HEK293 (cell line): ENCODE measurements at regions not wholly inside any gene's neighbourhood (a gene's known extent, or its start where the extent isn't known, plus 50 kb on each side); places are given as distances from the start of the nearest gene placed in this dataset.
A peak's percentile ranks its signal among the peaks of the same experiment; 100 is the strongest.

ENCODE experiments used
- CTCF ChIA-PET: fragments of 350-600 bp; formaldehyde crosslinking; extraction: SDS; loops from one replicate; lab custom pipeline; 2021; ENCODE audit warnings: antibody characterized with exemption; lab: Yijun Ruan, JAX
- POLR2A ChIA-PET: fragments of 300-600 bp; formaldehyde crosslinking; extraction: SDS; loops from one replicate; lab custom pipeline; 2020; ENCODE audit warnings: antibody characterized with exemption, inconsistent platforms; lab: Yijun Ruan, JAX
- H3K27ac ChIP-seq: fragments of 200-500 bp; sonication (Bioruptor generic); 2 replicates; pipeline ENCODE4 v1.5.1; 2014; ENCODE audit warnings: low read depth, low read length, control low read depth, inconsistent platforms; ENCODE audit errors: extremely low read depth
- H3K36me3 ChIP-seq, 2 experiments: fragments of 200-500 bp in 1 of 2; sonication (Bioruptor generic) in 1 of 2; 1 replicate in 1 of 2; 2 replicates in 1 of 2; pipeline ENCODE4 v1.5.1; 2014 to 2017; ENCODE audit warnings: inconsistent platforms in 2 of 2, low read length in 2 of 2; ENCODE audit not compliant: control insufficient read depth in 2 of 2, insufficient read depth in 1 of 2
- H3K4me1 ChIP-seq: fragments of 200-500 bp; sonication (Bioruptor generic); 2 replicates; pipeline ENCODE4 v1.5.1; 2014; ENCODE audit warnings: mild to moderate bottlenecking, low read length, inconsistent platforms; ENCODE audit not compliant: control insufficient read depth, insufficient read depth
- H3K4me3 ChIP-seq: 2 replicates; pipeline ENCODE4 v1.5.1; 2011; ENCODE audit warnings: low read depth, mild to moderate bottlenecking, control low read depth, low read length, moderate library complexity
- H3K9me3 ChIP-seq: fragments of 200-500 bp; sonication (Bioruptor generic); 2 replicates; pipeline ENCODE4 v1.5.1; 2014; ENCODE audit warnings: low read depth, low read length, inconsistent platforms; ENCODE audit not compliant: control insufficient read depth, insufficient read depth
- HOXA7 ChIP-seq: sonication (generic); formaldehyde crosslinking; IDR thresholded peaks from 2 replicates; pipeline ENCODE4 v1.8.1; 2022; ENCODE audit warnings: missing genetic modification reagents, borderline replicate concordance
- MEIS1 ChIP-seq: sonication (generic); formaldehyde crosslinking; IDR thresholded peaks from 2 replicates; pipeline ENCODE4 v1.8.1; 2022; ENCODE audit warnings: missing genetic modification reagents, mild to moderate bottlenecking, borderline replicate concordance
- SCRT1 ChIP-seq: fragments of 450-650 bp; formaldehyde crosslinking; IDR thresholded peaks from 2 replicates; pipeline ENCODE4 v1.5.1; 2016; ENCODE audit warnings: missing biosample characterization, missing genetic modification characterization, borderline replicate concordance
- ZBTB8A ChIP-seq: fragments of 450-650 bp; formaldehyde crosslinking; IDR thresholded peaks from 2 replicates; pipeline ENCODE4 v1.5.1; 2016; ENCODE audit warnings: missing biosample characterization, missing genetic modification characterization
- ZIC2 ChIP-seq: fragments of 450-650 bp; formaldehyde crosslinking; IDR thresholded peaks from 2 replicates; pipeline ENCODE4 v1.5.1; 2016; ENCODE audit warnings: missing biosample characterization, missing genetic modification characterization
- ZNF155 ChIP-seq: fragments of 450-650 bp; formaldehyde crosslinking; IDR thresholded peaks from 2 replicates; pipeline ENCODE4 v1.5.1; 2016; ENCODE audit warnings: missing biosample characterization, missing genetic modification characterization
- ZNF266 ChIP-seq: fragments of 450-650 bp; formaldehyde crosslinking; IDR thresholded peaks from 2 replicates; pipeline ENCODE4 v1.5.1; 2016; ENCODE audit warnings: missing biosample characterization, missing genetic modification characterization, low read depth
- ZNF280D ChIP-seq: fragments of 450-650 bp; formaldehyde crosslinking; IDR thresholded peaks from 2 replicates; pipeline ENCODE4 v1.5.1; 2016; ENCODE audit warnings: missing biosample characterization, missing genetic modification characterization
- ZNF362 ChIP-seq: fragments of 450-650 bp; formaldehyde crosslinking; IDR thresholded peaks from 2 replicates; pipeline ENCODE4 v1.5.1; 2016; ENCODE audit warnings: missing biosample characterization, missing genetic modification characterization
- ZNF394 ChIP-seq: fragments of 450-650 bp; formaldehyde crosslinking; IDR thresholded peaks from 2 replicates; pipeline ENCODE4 v1.5.1; 2016; ENCODE audit warnings: missing biosample characterization, missing genetic modification characterization, mild to moderate bottlenecking, moderate library complexity, borderline replicate concordance
- ZNF433 ChIP-seq: fragments of 450-650 bp; formaldehyde crosslinking; IDR thresholded peaks from 2 replicates; pipeline ENCODE4 v1.5.1; 2016; ENCODE audit warnings: missing biosample characterization, missing genetic modification characterization, low read depth
- ZNF501 ChIP-seq: fragments of 450-650 bp; formaldehyde crosslinking; IDR thresholded peaks from 2 replicates; pipeline ENCODE4 v1.5.1; 2016; ENCODE audit warnings: missing biosample characterization, missing genetic modification characterization
- ZNF549 ChIP-seq: fragments of 450-650 bp; IDR thresholded peaks from 2 replicates; pipeline ENCODE4 v1.5.1; 2018; ENCODE audit warnings: missing biosample characterization, missing genetic modification characterization, mild to moderate bottlenecking, inconsistent platforms, moderate library complexity
- ZNF654 ChIP-seq: fragments of 450-650 bp; formaldehyde crosslinking; IDR thresholded peaks from 2 replicates; pipeline ENCODE4 v1.5.1; 2016; ENCODE audit warnings: low read depth, missing biosample characterization, missing genetic modification characterization
- ZNF658 ChIP-seq: fragments of 450-650 bp; formaldehyde crosslinking; IDR thresholded peaks from 2 replicates; pipeline ENCODE4; 2016; ENCODE audit warnings: missing biosample characterization, missing genetic modification characterization
- ZNF747 ChIP-seq: fragments of 450-650 bp; formaldehyde crosslinking; IDR thresholded peaks from 2 replicates; pipeline ENCODE4 v1.5.1; 2016; ENCODE audit warnings: missing biosample characterization, missing genetic modification characterization
- ZNF776 ChIP-seq: fragments of 450-650 bp; formaldehyde crosslinking; IDR thresholded peaks from 2 replicates; pipeline ENCODE4 v1.5.0; 2017; ENCODE audit warnings: missing biosample characterization, missing genetic modification characterization, borderline replicate concordance
- ZNF777 ChIP-seq: fragments of 450-650 bp; formaldehyde crosslinking; IDR thresholded peaks from 2 replicates; pipeline ENCODE4 v1.5.1; 2017; ENCODE audit warnings: missing biosample characterization, missing genetic modification characterization, borderline replicate concordance
- ZSCAN23 ChIP-seq: fragments of 450-650 bp; formaldehyde crosslinking; IDR thresholded peaks from 2 replicates; pipeline ENCODE4 v1.5.1; 2016; ENCODE audit warnings: missing biosample characterization, missing genetic modification characterization
- TF ChIP-seq, protein P1 (sequence below): fragments of 450-650 bp; formaldehyde crosslinking; IDR thresholded peaks from 2 replicates; pipeline ENCODE4 v1.5.1; 2016; ENCODE audit warnings: missing biosample characterization, missing genetic modification characterization
- TF ChIP-seq, protein P2 (sequence below): IDR thresholded peaks from 2 replicates; pipeline ENCODE4 v1.6.1; 2011; ENCODE audit warnings: mild to moderate bottlenecking, low read depth, low read length, borderline replicate concordance

DNA sequence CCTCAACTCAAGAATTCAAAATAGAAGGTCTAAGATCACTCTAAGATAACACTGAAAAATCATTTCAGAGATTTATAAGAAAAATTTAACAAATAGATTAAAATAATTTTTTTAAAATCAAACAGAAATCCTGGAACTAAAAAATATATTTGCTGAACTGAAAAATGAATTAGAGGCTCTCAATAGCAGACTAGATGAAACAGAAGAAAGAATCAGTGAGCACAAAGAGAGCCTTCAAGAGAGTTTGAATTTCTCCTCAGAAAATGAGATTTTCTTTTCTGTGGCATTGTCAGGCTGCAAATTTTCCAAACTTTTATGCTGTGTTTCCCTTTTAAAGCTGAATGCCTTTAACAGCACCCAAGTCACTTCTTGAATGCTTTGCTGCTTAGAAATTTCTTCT, 335.0 kb upstream of the SLC7A11 start:
- no peaks in the 10 kb centered on the region for H3K4me1 ChIP-seq
- no peak overlapping the region for H3K27ac ChIP-seq
- POLR2A ChIA-PET = no interaction called here
- H3K4me3 ChIP-seq = no peak overlapping the region
- CTCF ChIA-PET = interaction anchor here (0.6 to 3.0 kb wide), 12 partner anchors 8 to 757 kb away, joined by 3 to 15 read pairs (median 3); no protein-coding TSS in a partner anchor
- H3K36me3 ChIP-seq = no peaks in the 10 kb centered on the region
- no peaks in the 10 kb centered on the region for H3K9me3 ChIP-seq
- no peak for TF ChIP-seq ZNF776 (tag by site-specific recombination)
- TF ChIP-seq MEIS1 (CRISPR knock-in tag) = no peak
- TF ChIP-seq ZNF658 (tag by site-specific recombination) = no peak
- TF ChIP-seq ZNF266 (tag by site-specific recombination) = no peak
- TF ChIP-seq HOXA7 = no peak
- TF ChIP-seq ZNF747 (tag by site-specific recombination) = no peak
- no peak for TF ChIP-seq ZSCAN23
- TF ChIP-seq SCRT1 = no peak
- TF ChIP-seq ZNF777 (tag by site-specific recombination) = no peak
- no peak for TF ChIP-seq ZIC2
- TF ChIP-seq, protein P1, sequence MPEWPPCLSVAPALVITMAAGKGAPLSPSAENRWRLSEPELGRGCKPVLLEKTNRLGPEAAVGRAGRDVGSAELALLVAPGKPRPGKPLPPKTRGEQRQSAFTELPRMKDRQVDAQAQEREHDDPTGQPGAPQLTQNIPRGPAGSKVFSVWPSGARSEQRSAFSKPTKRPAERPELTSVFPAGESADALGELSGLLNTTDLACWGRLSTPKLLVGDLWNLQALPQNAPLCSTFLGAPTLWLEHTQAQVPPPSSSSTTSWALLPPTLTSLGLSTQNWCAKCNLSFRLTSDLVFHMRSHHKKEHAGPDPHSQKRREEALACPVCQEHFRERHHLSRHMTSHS (tag by site-specific recombination) = no peak
- TF ChIP-seq ZNF549 (tag by site-specific recombination) = no peak
- no peak for TF ChIP-seq ZNF394 (tag by site-specific recombination)

- no peak overlapping the region for H3K4me3 ChIP-seq
- no peaks in the 10 kb centered on the region for H3K4me1 ChIP-seq
- H3K27ac ChIP-seq = no peak overlapping the region
- TF ChIP-seq ZNF155 (no peak), ZNF654 (tag by site-specific recombination) (peak; percentile 73)
- H3K9me3 ChIP-seq = no peaks in the 10 kb centered on the region
- H3K36me3 ChIP-seq = no peaks in the 10 kb centered on the region
- ChIA-PET POLR2A (no interaction called here), CTCF (interaction anchor here (0.6 to 2.3 kb wide), 9 partner anchors 35 to 756 kb away, joined by 3 to 8 read pairs (median 3); no protein-coding TSS in a partner anchor)
Measured at GRCh38 chr4:138576684-138577083, 334.5 kb upstream of the SLC7A11 start.

GRCh38 chr4:138573246-138573645, 331.1 kb upstream of the SLC7A11 start:
- Histone ChIP-seq H3K36me3 (no peaks in the 10 kb centered on the region), H3K9me3 (no peaks in the 10 kb centered on the region), H3K4me3 (no peak overlapping the region), H3K27ac (no peak overlapping the region), H3K4me1 (no peaks in the 10 kb centered on the region)
- CTCF ChIA-PET = no interaction called here
- TF ChIP-seq, protein P2, sequence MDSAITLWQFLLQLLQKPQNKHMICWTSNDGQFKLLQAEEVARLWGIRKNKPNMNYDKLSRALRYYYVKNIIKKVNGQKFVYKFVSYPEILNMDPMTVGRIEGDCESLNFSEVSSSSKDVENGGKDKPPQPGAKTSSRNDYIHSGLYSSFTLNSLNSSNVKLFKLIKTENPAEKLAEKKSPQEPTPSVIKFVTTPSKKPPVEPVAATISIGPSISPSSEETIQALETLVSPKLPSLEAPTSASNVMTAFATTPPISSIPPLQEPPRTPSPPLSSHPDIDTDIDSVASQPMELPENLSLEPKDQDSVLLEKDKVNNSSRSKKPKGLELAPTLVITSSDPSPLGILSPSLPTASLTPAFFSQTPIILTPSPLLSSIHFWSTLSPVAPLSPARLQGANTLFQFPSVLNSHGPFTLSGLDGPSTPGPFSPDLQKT = no peak
- TF ChIP-seq ZNF280D (no peak), ZBTB8A (tag by site-specific recombination) (no peak), ZNF501 (tag by site-specific recombination) (no peak), ZNF433 (tag by site-specific recombination) (no peak), ZNF362 (tag by site-specific recombination) (no peak)
- POLR2A ChIA-PET = no interaction called here
